ENCODE measurements at regions not wholly inside any gene's neighbourhood (a gene's known extent, or its start where the extent isn't known, plus 50 kb on each side); places are given as distances from the start of the nearest gene placed in this dataset.

GRCh38 chr3:6250167-6250566 lies 610.7 kb upstream of the GRM7 start:
- Histone ChIP-seq H3K27me3 (ENCODE audit: control insufficient read depth, insufficient read depth, low read length) (no peaks in the 10 kb centered on the region), H3K36me3 (ENCODE audit: control insufficient read depth, insufficient read depth, low read length) (no peaks in the 10 kb centered on the region), H3K4me3 (ENCODE audit: low read depth, low read length) (no peak overlapping the region)
- TF ChIP-seq CTCF (IDR thresholded peaks at IDR 0.05; ENCODE audit: insufficient read depth, low read depth, low read length), result no peak
- DNase-seq (ENCODE audit: low read depth), result no peak
- CTCF ChIA-PET, result no interaction called here
- POLR2A ChIA-PET, result no interaction called here

- DNase-seq (ENCODE audit: low read depth), result no peak
- Histone ChIP-seq H3K36me3 (ENCODE audit: control insufficient read depth, insufficient read depth, low read length) (no peaks in the 10 kb centered on the region), H3K27me3 (ENCODE audit: control insufficient read depth, insufficient read depth, low read length) (no peaks in the 10 kb centered on the region), H3K4me3 (ENCODE audit: low read depth, low read length) (no peak overlapping the region)
- ChIA-PET POLR2A (no interaction called here), CTCF (no interaction called here)
- TF ChIP-seq CTCF (IDR thresholded peaks at IDR 0.05; ENCODE audit: insufficient read depth, low read depth, low read length), result no peak
These were observed 609.1 kb upstream of the GRM7 start for GRCh38 chr3:6251612-6252400.

- Histone ChIP-seq H3K36me3 (ENCODE audit: control insufficient read depth, insufficient read depth, low read length) (no peaks in the 10 kb centered on the region), H3K4me3 (ENCODE audit: low read depth, low read length) (no peak overlapping the region), H3K27me3 (ENCODE audit: control insufficient read depth, insufficient read depth, low read length) (no peaks in the 10 kb centered on the region)
- POLR2A ChIA-PET, result no interaction called here
- no peak for TF ChIP-seq CTCF (IDR thresholded peaks at IDR 0.05; ENCODE audit: insufficient read depth, low read depth, low read length)
- no peak for DNase-seq (ENCODE audit: low read depth)
- CTCF ChIA-PET, result no interaction called here
These were observed 606.4 kb upstream of the GRM7 start for GRCh38 chr3:6254490-6254889.

DNA sequence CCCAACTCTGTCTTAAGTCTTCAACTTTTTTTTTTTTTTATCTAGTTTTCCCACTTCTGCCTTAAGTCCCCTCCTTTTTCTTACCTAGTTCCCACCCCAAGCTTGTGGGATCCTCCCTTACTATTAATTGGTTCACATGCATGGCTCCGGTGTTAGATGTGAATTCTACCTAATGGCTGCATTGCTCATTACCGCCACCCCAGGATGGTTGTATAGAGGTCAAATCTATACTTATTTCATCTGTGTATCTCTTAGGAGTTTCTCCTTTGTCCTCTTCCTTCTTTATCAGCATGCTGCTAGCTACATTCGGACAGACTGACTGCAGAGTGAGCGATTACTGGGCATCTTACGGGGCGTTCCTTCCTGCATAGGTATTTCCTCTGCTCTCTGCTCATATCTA lies 605.7 kb upstream of the GRM7 start:
- DNase-seq (ENCODE audit: low read depth), result no peak
- H3K27me3 ChIP-seq (ENCODE audit: control insufficient read depth, insufficient read depth, low read length), result no peaks in the 10 kb centered on the region
- H3K4me3 ChIP-seq (ENCODE audit: low read depth, low read length), result no peak overlapping the region
- POLR2A ChIA-PET, result no interaction called here
- no peaks in the 10 kb centered on the region for H3K36me3 ChIP-seq (ENCODE audit: control insufficient read depth, insufficient read depth, low read length)
- CTCF ChIA-PET, result no interaction called here
- TF ChIP-seq CTCF (IDR thresholded peaks at IDR 0.05; ENCODE audit: insufficient read depth, low read depth, low read length), result no peak

DNA sequence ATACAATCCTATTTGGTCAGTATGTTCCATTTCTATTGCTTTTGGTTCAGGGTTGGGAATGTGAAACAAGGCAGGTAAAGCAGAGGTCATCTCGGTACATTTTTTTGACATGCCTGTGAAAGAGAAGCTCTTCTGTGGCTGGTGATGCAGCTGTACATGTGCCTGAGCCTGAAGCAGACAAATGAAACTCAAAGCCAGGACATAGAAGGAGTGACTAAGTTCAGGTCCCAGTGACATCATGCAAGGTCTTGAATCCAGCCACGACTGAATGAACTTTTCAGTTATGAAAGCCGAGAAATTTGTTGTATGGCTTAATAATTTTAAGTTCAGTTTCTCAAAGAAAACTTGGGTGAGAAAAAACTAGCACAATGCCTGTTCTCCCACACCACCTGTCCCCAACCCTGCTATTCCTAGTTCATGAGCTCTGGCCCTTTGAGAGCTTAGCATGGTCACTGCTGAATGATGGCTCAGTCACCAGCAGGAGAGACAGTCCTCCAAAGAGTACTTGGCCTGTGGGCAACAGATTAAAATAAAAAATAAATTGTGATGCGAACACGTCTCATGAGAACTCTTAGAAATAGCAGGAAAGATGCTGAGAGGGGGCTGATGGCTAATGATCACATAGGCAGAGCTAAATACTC lies 600.2 kb upstream of the GRM7 start:
- no peak overlapping the region for H3K4me3 ChIP-seq (ENCODE audit: low read depth, low read length)
- TF ChIP-seq CTCF (IDR thresholded peaks at IDR 0.05; ENCODE audit: insufficient read depth, low read depth, low read length), result no peak
- POLR2A ChIA-PET, result no interaction called here
- CTCF ChIA-PET, result no interaction called here
- DNase-seq (ENCODE audit: low read depth), result no peak
- H3K36me3 ChIP-seq (ENCODE audit: control insufficient read depth, insufficient read depth, low read length), result no peaks in the 10 kb centered on the region
- no peaks in the 10 kb centered on the region for H3K27me3 ChIP-seq (ENCODE audit: control insufficient read depth, insufficient read depth, low read length)

All from BJ (cell line).